ENCODE measurements at regions not wholly inside any gene's neighbourhood (a gene's known extent, or its start where the extent isn't known, plus 50 kb on each side); places are given as distances from the start of the nearest gene placed in this dataset.

DNA sequence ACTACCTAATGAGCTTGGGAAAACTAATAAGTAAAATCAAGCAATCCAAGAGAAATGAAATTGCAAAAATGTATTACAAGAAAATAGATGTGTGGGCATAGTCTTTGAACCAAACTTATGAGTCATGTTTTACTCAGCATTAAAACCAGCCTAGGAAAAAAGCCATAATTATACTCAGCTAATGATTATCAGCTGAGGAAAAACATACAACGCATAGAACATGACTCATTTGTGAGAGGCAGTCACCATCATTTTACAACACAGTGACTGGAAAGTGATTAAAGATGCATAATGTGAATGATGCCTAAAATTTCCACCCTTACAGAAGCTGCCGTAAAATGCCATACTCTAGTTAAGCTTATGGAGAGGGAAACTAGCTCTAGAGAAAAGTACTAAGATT lies 238.0 kb upstream of the EOMES start:
- TF ChIP-seq, protein P1, sequence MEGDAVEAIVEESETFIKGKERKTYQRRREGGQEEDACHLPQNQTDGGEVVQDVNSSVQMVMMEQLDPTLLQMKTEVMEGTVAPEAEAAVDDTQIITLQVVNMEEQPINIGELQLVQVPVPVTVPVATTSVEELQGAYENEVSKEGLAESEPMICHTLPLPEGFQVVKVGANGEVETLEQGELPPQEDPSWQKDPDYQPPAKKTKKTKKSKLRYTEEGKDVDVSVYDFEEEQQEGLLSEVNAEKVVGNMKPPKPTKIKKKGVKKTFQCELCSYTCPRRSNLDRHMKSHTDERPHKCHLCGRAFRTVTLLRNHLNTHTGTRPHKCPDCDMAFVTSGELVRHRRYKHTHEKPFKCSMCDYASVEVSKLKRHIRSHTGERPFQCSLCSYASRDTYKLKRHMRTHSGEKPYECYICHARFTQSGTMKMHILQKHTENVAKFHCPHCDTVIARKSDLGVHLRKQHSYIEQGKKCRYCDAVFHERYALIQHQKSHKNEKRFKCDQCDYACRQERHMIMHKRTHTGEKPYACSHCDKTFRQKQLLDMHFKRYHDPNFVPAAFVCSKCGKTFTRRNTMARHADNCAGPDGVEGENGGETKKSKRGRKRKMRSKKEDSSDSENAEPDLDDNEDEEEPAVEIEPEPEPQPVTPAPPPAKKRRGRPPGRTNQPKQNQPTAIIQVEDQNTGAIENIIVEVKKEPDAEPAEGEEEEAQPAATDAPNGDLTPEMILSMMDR (IDR thresholded peaks at IDR 0.05) = no peak
- no peak for TF ChIP-seq POLR2A (IDR thresholded peaks at IDR 0.05)
- no peak for TF ChIP-seq POLR2AphosphoS5 (IDR thresholded peaks at IDR 0.05)

All from breast epithelium (tissue), 3 donors.